Mesendoderm (in vitro differentiated cells): ENCODE measurements at regions not wholly inside any gene's neighbourhood (a gene's known extent, or its start where the extent isn't known, plus 50 kb on each side); places are given as distances from the start of the nearest gene placed in this dataset.
A peak's percentile ranks its signal among the peaks of the same experiment; 100 is the strongest.

Source experiments
- DNase-seq: peaks from one replicate; pipeline ENCODE4 v3.0.0; 2013
- H2AK5ac ChIP-seq: 2 replicates; pipeline ENCODE4 v1.6.1; 2013; ENCODE audit warnings: low read length, inconsistent platforms
- H2BK120ac ChIP-seq: 2 replicates; pipeline ENCODE4 v1.6.1; 2013; ENCODE audit warnings: low read depth, mild to moderate bottlenecking, low read length, moderate library complexity, mixed read lengths
- H2BK15ac ChIP-seq: replicated peaks from 2 replicates; pipeline ENCODE4 v1.6.1; 2013; ENCODE audit warnings: low read depth, mild to moderate bottlenecking, moderate library complexity
- H2BK5ac ChIP-seq: 2 replicates; pipeline ENCODE4 v1.6.1; 2013; ENCODE audit warnings: low read length, inconsistent platforms
- H3K18ac ChIP-seq: 2 replicates; pipeline ENCODE4 v1.6.1; 2013; ENCODE audit warnings: mild to moderate bottlenecking, low read length, mixed read lengths
- H3K23ac ChIP-seq: one replicate; pipeline ENCODE4 v1.6.1; 2013; ENCODE audit warnings: low read length
- H3K27ac ChIP-seq: 2 replicates; pipeline ENCODE4 v1.5.1; 2013; ENCODE audit warnings: low read depth, mild to moderate bottlenecking, inconsistent platforms, low read length, moderate library complexity
- H3K27me3 ChIP-seq: 2 replicates; pipeline ENCODE4 v1.6.1; 2013; ENCODE audit warnings: low read length, control low read depth, mild to moderate bottlenecking, inconsistent platforms; ENCODE audit not compliant: insufficient read depth, poor library complexity
- H3K36me3 ChIP-seq: 2 replicates; pipeline ENCODE4 v1.6.1; 2013; ENCODE audit warnings: low read length, inconsistent platforms; ENCODE audit not compliant: control insufficient read depth, insufficient read depth
- H3K4ac ChIP-seq: one replicate; pipeline ENCODE4 v1.6.1; 2013; ENCODE audit warnings: low read depth, mild to moderate bottlenecking, low read length, moderate library complexity
- H3K4me1 ChIP-seq: 2 replicates; pipeline ENCODE4 v1.6.1; 2013; ENCODE audit warnings: low read depth, low read length, inconsistent platforms; ENCODE audit not compliant: control insufficient read depth
- H3K4me2 ChIP-seq: 2 replicates; pipeline ENCODE4 v1.6.1; 2013; ENCODE audit warnings: low read length
- H3K4me3 ChIP-seq: 2 replicates; pipeline ENCODE4 v1.5.1; 2013; ENCODE audit warnings: mild to moderate bottlenecking, low read length
- H3K56ac ChIP-seq: one replicate; pipeline ENCODE4 v1.6.1; 2013; ENCODE audit warnings: low read length
- H3K79me1 ChIP-seq: 2 replicates; pipeline ENCODE4 v1.6.1; 2013; ENCODE audit warnings: low read length, inconsistent platforms
- H3K79me2 ChIP-seq: 2 replicates; pipeline ENCODE4 v1.6.1; 2013; ENCODE audit warnings: mild to moderate bottlenecking, low read length; ENCODE audit not compliant: control insufficient read depth, insufficient read depth
- H3K9ac ChIP-seq: 2 replicates; pipeline ENCODE4 v1.6.1; 2013; ENCODE audit warnings: low read length, inconsistent platforms
- H4K5ac ChIP-seq: one replicate; pipeline ENCODE4 v1.6.1; 2013; ENCODE audit warnings: low read length
- H4K8ac ChIP-seq: one replicate; pipeline ENCODE4 v1.6.1; 2013; ENCODE audit warnings: low read depth, mild to moderate bottlenecking, control low read depth, low read length, moderate library complexity
- WGBS: extraction: QIAGEN DNeasy Blood & Tissue Kit; methylation state at CpG from one replicate; pipeline ENCODE4 v1.1.7; 2013; ENCODE audit warnings: low lambda C conversion rate, missing lambda C conversion rate; ENCODE audit not compliant: insufficient coverage; ENCODE audit errors: extremely low coverage; 5-methylcytosine and 5-hydroxymethylcytosine counted together

DNA sequence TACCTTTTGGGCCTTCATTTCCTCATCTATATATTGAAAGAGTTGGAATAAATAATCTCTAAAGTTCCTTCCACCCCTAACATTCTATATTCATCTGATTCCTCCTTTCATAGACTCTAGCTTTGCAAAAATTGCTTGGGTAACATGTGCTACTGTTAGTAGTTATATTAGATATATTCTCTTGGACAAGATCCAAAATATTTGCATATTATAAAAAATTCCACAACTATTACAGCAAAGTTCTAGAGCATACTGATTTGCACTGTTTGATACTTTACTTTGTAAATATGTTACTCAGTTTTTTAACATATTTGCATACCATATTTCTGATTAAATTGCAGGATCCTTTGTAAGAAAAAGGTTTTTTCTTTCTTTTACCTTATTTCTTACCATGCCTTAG, 95.9 kb upstream of the UBE2E2 start:
- Histone ChIP-seq H2BK5ac (no peak overlapping the region), H3K4me2 (no peak overlapping the region), H3K23ac (no peak overlapping the region), H4K5ac (no peak overlapping the region), H2BK15ac (peak overlapping the region; percentile 36), H3K4ac (no peak overlapping the region), H3K27me3 (no peaks in the 10 kb centered on the region), H3K79me1 (no peaks in the 10 kb centered on the region), H4K8ac (no peak overlapping the region), H3K18ac (no peak overlapping the region), H3K4me1 (no peaks in the 10 kb centered on the region), H2AK5ac (no peak overlapping the region), H3K79me2 (no peaks in the 10 kb centered on the region), H2BK120ac (no peak overlapping the region), H3K4me3 (no peak overlapping the region), H3K56ac (no peak overlapping the region), H3K27ac (no peak overlapping the region), H3K9ac (no peak overlapping the region), H3K36me3 (no peaks in the 10 kb centered on the region)
- no peak for DNase-seq

DNA sequence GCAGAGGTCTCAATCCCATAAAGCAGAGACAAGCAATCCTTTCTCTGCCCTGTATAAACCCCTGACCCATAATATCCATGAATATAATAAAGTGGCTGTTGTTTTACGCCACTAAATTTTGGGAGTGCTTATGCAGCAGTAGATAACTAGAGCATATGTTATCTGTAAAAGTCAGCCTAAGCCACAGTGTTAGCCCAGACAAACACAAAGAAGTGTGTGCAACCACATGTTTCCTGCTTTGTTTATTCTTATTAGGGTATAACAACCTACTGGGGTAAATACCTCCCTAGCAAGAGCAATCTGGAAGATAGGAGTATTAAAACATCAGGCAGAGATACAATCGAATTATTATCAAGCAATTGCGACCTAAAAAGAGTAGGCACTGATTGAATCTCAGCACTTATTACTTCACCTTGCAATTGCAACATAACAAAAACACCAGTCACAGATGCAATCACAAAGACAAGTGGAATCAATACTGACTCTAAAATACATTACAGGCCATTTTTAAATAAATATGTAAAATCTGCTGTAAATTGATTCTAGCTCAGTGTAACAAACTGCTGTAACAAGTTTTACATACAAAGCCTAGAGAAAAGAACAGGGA, 94.6 kb upstream of the UBE2E2 start:
- H3K18ac ChIP-seq, result no peak overlapping the region
- no peak for DNase-seq
- WGBS, result no CpG with 5 or more reads among the region's 3 CpGs

DNA sequence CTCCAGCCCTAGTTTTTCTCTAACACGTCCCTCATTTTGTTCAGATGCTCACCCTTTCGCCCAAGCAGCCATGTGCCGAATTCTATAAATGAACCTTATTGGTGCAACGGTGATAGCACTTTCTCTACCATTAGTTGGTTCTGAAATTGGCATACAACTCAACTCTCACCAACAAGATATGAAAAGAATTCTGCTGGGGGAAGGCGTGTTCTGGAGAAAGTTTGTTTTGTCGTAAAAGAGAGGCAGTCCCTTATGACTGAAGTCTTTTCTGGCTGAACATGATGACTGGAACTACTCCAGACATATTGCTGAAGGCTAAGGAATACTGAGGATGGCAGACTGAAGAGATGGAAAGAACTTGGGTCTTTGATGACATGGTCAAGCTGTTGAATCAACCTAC, 91.8 kb upstream of the UBE2E2 start:
- Histone ChIP-seq H4K5ac (no peak overlapping the region), H3K4me1 (no peaks in the 10 kb centered on the region), H3K79me2 (no peaks in the 10 kb centered on the region), H3K23ac (no peak overlapping the region), H3K79me1 (no peaks in the 10 kb centered on the region), H3K4me3 (no peak overlapping the region), H3K36me3 (no peaks in the 10 kb centered on the region), H3K18ac (no peak overlapping the region), H3K56ac (no peak overlapping the region), H3K27me3 (no peaks in the 10 kb centered on the region), H2BK5ac (no peak overlapping the region), H4K8ac (no peak overlapping the region), H2BK15ac (no peak overlapping the region), H3K4me2 (no peak overlapping the region), H3K27ac (no peak overlapping the region), H2BK120ac (no peak overlapping the region), H3K4ac (no peak overlapping the region), H2AK5ac (no peak overlapping the region), H3K9ac (no peak overlapping the region)
- WGBS, result no CpG with 5 or more reads among the region's 6 CpGs
- no peak for DNase-seq

More for the DNA sequence above, 94.6 kb upstream of the UBE2E2 start:
- Histone ChIP-seq H3K27ac (no peak overlapping the region), H3K23ac (no peak overlapping the region), H3K4ac (no peak overlapping the region), H3K79me1 (no peaks in the 10 kb centered on the region), H2BK15ac (no peak overlapping the region), H3K36me3 (no peaks in the 10 kb centered on the region), H3K4me2 (no peak overlapping the region), H3K4me1 (no peaks in the 10 kb centered on the region), H3K56ac (no peak overlapping the region), H3K4me3 (no peak overlapping the region), H3K79me2 (no peaks in the 10 kb centered on the region), H2AK5ac (no peak overlapping the region), H3K27me3 (no peaks in the 10 kb centered on the region), H2BK5ac (no peak overlapping the region), H4K8ac (no peak overlapping the region), H3K9ac (no peak overlapping the region), H2BK120ac (no peak overlapping the region), H4K5ac (no peak overlapping the region)

DNA sequence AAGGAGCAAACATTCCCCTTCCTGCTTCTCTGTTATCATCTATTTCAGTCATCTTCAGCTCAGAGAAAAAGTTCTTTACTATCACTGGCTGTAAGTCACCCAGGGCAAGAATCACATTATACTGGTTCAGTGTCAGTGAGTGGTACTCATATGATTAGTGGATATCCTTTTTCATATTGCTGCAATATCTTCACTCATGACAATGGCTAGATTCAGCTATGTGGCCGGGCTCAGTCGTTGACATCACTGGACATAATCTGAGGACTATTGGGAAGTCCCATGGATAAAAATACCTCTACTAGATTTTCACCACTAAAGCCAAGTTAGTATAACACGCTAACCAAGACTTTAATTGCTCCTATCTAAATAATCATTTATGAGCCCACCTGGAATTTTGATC, 91.3 kb upstream of the UBE2E2 start:
- H2BK15ac ChIP-seq, result no peak overlapping the region
- H3K9ac ChIP-seq, result no peak overlapping the region
- no peak overlapping the region for H3K56ac ChIP-seq
- no peak overlapping the region for H2BK5ac ChIP-seq
- no peak overlapping the region for H3K27ac ChIP-seq
- H2BK120ac ChIP-seq, result no peak overlapping the region
- H4K5ac ChIP-seq, result no peak overlapping the region
- H2AK5ac ChIP-seq, result no peak overlapping the region
- H3K18ac ChIP-seq, result no peak overlapping the region
- no peak for DNase-seq
- no peaks in the 10 kb centered on the region for H3K79me1 ChIP-seq
- no peak overlapping the region for H3K4me3 ChIP-seq
- no peaks in the 10 kb centered on the region for H3K27me3 ChIP-seq
- H3K4ac ChIP-seq, result no peak overlapping the region
- no peaks in the 10 kb centered on the region for H3K4me1 ChIP-seq
- H3K36me3 ChIP-seq, result no peaks in the 10 kb centered on the region
- no peaks in the 10 kb centered on the region for H3K79me2 ChIP-seq
- no CpG with 5 or more reads among the region's 3 CpGs for WGBS
- no peak overlapping the region for H3K4me2 ChIP-seq
- H4K8ac ChIP-seq, result no peak overlapping the region
- H3K23ac ChIP-seq, result no peak overlapping the region

DNA sequence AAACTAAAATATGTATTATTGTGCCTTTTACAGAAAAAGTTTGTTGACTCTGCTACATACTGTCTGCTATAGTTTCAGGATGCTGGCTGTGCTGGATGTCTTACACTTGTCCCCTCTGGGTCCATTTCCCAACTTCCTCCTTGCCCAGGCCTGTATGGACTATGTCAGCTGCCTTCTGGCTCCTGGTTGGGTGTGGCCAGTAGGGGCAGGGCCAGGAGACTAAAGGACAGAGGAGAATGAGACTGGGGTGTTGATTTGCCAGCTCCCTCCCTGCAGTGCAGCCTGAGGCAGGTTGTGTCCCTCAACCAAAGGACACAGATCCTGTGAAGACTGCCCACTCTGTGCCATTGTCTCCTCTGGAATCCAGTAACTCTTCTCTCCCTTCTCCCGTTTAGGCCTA, 90.6 kb upstream of the UBE2E2 start:
- Histone ChIP-seq H3K36me3 (no peaks in the 10 kb centered on the region), H3K27ac (no peak overlapping the region), H2BK15ac (no peak overlapping the region), H3K23ac (no peak overlapping the region), H3K79me1 (no peaks in the 10 kb centered on the region), H3K4me2 (no peak overlapping the region), H4K8ac (no peak overlapping the region), H3K4ac (no peak overlapping the region), H2BK5ac (no peak overlapping the region), H3K4me1 (no peaks in the 10 kb centered on the region), H3K56ac (no peak overlapping the region), H2BK120ac (no peak overlapping the region), H3K27me3 (no peaks in the 10 kb centered on the region), H4K5ac (no peak overlapping the region), H3K79me2 (no peaks in the 10 kb centered on the region), H3K9ac (no peak overlapping the region), H3K4me3 (no peak overlapping the region), H2AK5ac (no peak overlapping the region), H3K18ac (no peak overlapping the region)
- WGBS, result no CpG with 5 or more reads among the region's 1 CpG
- peak; percentile 44 for DNase-seq

DNA sequence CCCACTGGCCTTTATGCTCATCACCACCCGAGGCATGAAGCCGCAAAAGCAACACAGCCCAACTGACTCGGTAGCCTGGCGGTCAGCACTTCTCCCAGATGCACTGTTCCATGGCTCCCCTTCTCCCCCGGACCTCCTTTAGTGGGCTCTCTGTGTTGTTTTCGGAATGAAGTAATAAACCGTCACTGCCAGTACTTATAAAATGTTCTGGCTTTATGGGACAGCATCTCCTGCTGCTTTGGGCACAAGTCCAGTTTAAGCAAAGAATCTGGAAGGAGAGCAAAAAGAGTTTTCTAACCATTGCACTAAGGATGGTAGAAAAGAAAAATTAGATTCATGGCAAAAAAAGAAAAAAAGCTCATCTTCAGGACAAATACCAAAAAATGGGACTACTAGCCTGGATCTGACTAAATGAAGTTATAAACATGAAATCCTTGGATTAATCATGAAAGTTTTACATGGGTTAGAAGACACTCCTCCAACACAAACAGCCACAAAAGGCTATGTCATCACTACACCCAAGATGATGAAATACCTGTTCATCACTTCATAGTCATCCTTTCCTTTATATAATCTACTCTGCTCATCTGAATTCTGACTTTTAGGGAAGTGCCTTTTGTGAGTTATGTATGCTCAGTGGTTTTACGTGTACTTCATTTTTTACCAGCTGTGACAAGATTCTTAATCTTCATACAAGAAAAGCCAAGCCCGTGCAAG, 89.5 kb upstream of the UBE2E2 start:
- Histone ChIP-seq H3K9ac (no peak overlapping the region), H3K27ac (no peak overlapping the region), H3K4me3 (no peak overlapping the region), H4K8ac (no peak overlapping the region), H4K5ac (no peak overlapping the region), H2BK15ac (no peak overlapping the region), H3K23ac (no peak overlapping the region), H3K79me2 (no peaks in the 10 kb centered on the region), H3K18ac (no peak overlapping the region), H2BK120ac (no peak overlapping the region), H3K4me2 (no peak overlapping the region), H2AK5ac (no peak overlapping the region), H3K79me1 (no peaks in the 10 kb centered on the region), H2BK5ac (no peak overlapping the region), H3K4ac (no peak overlapping the region), H3K56ac (no peak overlapping the region), H3K4me1 (no peaks in the 10 kb centered on the region), H3K27me3 (no peaks in the 10 kb centered on the region), H3K36me3 (no peaks in the 10 kb centered on the region)
- no peak for DNase-seq
- WGBS, result no CpG with 5 or more reads among the region's 9 CpGs
